Mesenchymal stem cell (in vitro differentiated cells and primary cell): ENCODE measurements at regions not wholly inside any gene's neighbourhood (a gene's known extent, or its start where the extent isn't known, plus 50 kb on each side); places are given as distances from the start of the nearest gene placed in this dataset.

ENCODE experiments used
- DNase-seq: peaks from one replicate; pipeline ENCODE4 v3.0.0-alpha.2; 2013
- H2AFZ ChIP-seq: one replicate; pipeline ENCODE4 v1.6.1; 2013; ENCODE audit warnings: low read depth, mild to moderate bottlenecking, control low read depth, inconsistent platforms, low read length, moderate library complexity
- H2AK5ac ChIP-seq: 2 replicates; pipeline ENCODE4 v1.6.1; 2013; ENCODE audit warnings: low read length, moderate library complexity, mild to moderate bottlenecking, inconsistent platforms; ENCODE audit not compliant: severe bottlenecking
- H2BK120ac ChIP-seq: one replicate; pipeline ENCODE4 v1.6.1; 2013; ENCODE audit warnings: low read depth, mild to moderate bottlenecking, inconsistent platforms, low read length, moderate library complexity
- H2BK12ac ChIP-seq, 2 experiments: one replicate each; pipeline ENCODE4 v1.6.1; 2013; ENCODE audit warnings: inconsistent platforms in 2 of 2, low read length in 2 of 2, mild to moderate bottlenecking in 2 of 2, moderate library complexity in 2 of 2, control low read depth in 1 of 2
- H2BK15ac ChIP-seq: one replicate; pipeline ENCODE4 v1.6.1; 2013; ENCODE audit warnings: mild to moderate bottlenecking, low read depth, inconsistent platforms; ENCODE audit not compliant: poor library complexity, severe bottlenecking
- H2BK5ac ChIP-seq: 2 replicates; pipeline ENCODE4 v1.6.1; 2013; ENCODE audit warnings: low read depth, mild to moderate bottlenecking, low read length, control low read depth, inconsistent platforms; ENCODE audit not compliant: poor library complexity, severe bottlenecking
- H3K14ac ChIP-seq, 2 experiments: one replicate each; pipeline ENCODE4 v1.6.1; 2013; ENCODE audit warnings: inconsistent platforms in 2 of 2, low read length in 2 of 2, control low read depth in 1 of 2, mild to moderate bottlenecking in 1 of 2, moderate library complexity in 1 of 2
- H3K18ac ChIP-seq, 2 experiments: one replicate each; pipeline ENCODE4 v1.6.1; 2013; ENCODE audit warnings: inconsistent platforms in 2 of 2, low read length in 2 of 2, control low read depth in 1 of 2, low read depth in 1 of 2, mild to moderate bottlenecking in 1 of 2
- H3K23ac ChIP-seq, 2 experiments: one replicate each; pipeline ENCODE4 v1.6.1; 2013; ENCODE audit warnings: inconsistent platforms in 2 of 2, low read length in 2 of 2, mild to moderate bottlenecking in 2 of 2, moderate library complexity in 2 of 2, control low read depth in 1 of 2
- H3K27ac ChIP-seq: 2 replicates; pipeline ENCODE4 v1.5.1; 2013; ENCODE audit warnings: mild to moderate bottlenecking, moderate library complexity, low read length, control low read depth, inconsistent platforms; ENCODE audit not compliant: poor library complexity, severe bottlenecking
- H3K27me3 ChIP-seq, 2 experiments: 2 replicates each; pipeline versions ENCODE4 v1.6.1 to v1.7.0; 2013; ENCODE audit warnings: low read length in 2 of 2, mild to moderate bottlenecking in 2 of 2, moderate library complexity in 2 of 2, control low read depth in 1 of 2, inconsistent platforms in 1 of 2; ENCODE audit not compliant: control insufficient read depth in 1 of 2, insufficient read depth in 1 of 2
- H3K36me3 ChIP-seq, 2 experiments: 2 replicates each; pipeline versions ENCODE4 v1.6.1 to v1.7.0; 2013; ENCODE audit warnings: low read length in 2 of 2, control low read depth in 1 of 2, inconsistent platforms in 1 of 2, low read depth in 1 of 2, mild to moderate bottlenecking in 1 of 2; ENCODE audit not compliant: insufficient read depth in 2 of 2, control insufficient read depth in 1 of 2
- H3K4ac ChIP-seq, 2 experiments: one replicate each; pipeline ENCODE4 v1.6.1; 2013; ENCODE audit warnings: inconsistent platforms in 2 of 2, low read length in 2 of 2, mild to moderate bottlenecking in 2 of 2, moderate library complexity in 2 of 2, control low read depth in 1 of 2, low read depth in 1 of 2
- H3K4me1 ChIP-seq: 2 replicates; pipeline ENCODE4 v1.6.1; 2013; ENCODE audit warnings: low read depth, low read length, control low read depth; ENCODE audit not compliant: control insufficient read depth, insufficient read depth
- H3K4me2 ChIP-seq: 2 replicates; pipeline ENCODE4 v1.6.1; 2013; ENCODE audit warnings: low read length, mild to moderate bottlenecking, inconsistent platforms; ENCODE audit not compliant: poor library complexity, severe bottlenecking
- H3K4me3 ChIP-seq, 2 experiments: 2 replicates each; pipeline versions ENCODE4 v1.5.1 to v1.7.0; 2013; ENCODE audit warnings: low read length in 2 of 2, mild to moderate bottlenecking in 2 of 2, control low read depth in 1 of 2, low read depth in 1 of 2; ENCODE audit not compliant: insufficient read depth in 1 of 2
- H3K79me1 ChIP-seq: replicated peaks from 2 replicates; pipeline ENCODE4 v1.6.1; 2013; ENCODE audit warnings: mild to moderate bottlenecking, control low read depth, low read length, inconsistent platforms; ENCODE audit not compliant: poor library complexity, severe bottlenecking
- H3K9ac ChIP-seq: 2 replicates; pipeline ENCODE4 v1.7.0; 2013; ENCODE audit warnings: mild to moderate bottlenecking, low read length, moderate library complexity
- H3K9me3 ChIP-seq: 2 replicates; pipeline ENCODE4 v1.7.0; 2013; ENCODE audit warnings: mild to moderate bottlenecking, low read length; ENCODE audit not compliant: control insufficient read depth
- H4K8ac ChIP-seq: one replicate; pipeline ENCODE4 v1.6.1; 2013; ENCODE audit warnings: inconsistent platforms, mild to moderate bottlenecking, low read length, moderate library complexity
- H4K91ac ChIP-seq: one replicate; pipeline ENCODE4 v1.6.1; 2013; ENCODE audit warnings: mild to moderate bottlenecking, low read length, inconsistent platforms
- WGBS: methylation state at CpG from one replicate; pipeline ENCODE4 v1.1.7; 2013; ENCODE audit warnings: mixed read lengths; 5-methylcytosine and 5-hydroxymethylcytosine counted together

DNA sequence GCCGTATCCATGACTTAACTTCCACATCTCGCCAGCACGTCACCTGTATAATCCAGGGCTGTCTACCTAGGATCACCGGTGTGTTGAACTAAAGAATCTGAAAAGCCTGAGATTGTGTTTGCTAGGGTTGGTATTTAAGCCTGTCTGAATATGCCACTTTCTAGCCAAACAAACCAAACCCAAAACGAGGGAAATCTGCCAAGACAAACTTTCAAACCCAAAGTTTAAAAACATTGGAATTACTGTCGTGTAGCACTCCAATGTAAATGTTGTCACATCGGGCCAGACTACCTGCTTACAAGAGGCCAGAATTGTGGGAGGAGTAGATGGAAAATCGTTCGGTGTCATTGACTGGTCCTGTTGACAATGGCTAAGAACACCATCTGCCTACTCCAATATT is 747.8 kb downstream of the EFNB2 start:
- Histone ChIP-seq H3K23ac (no peak overlapping the region), H2BK5ac (no peak overlapping the region), H3K4me1 (peaks cover 2% of the 10 kb centered on the region), H2AFZ (no peak overlapping the region), H3K4ac (no peak overlapping the region), H3K79me1 (no peaks in the 10 kb centered on the region), H3K9me3 (peaks cover 3% of the 10 kb centered on the region), H3K9ac (no peak overlapping the region), H2AK5ac (no peak overlapping the region), H2BK15ac (no peak overlapping the region), H3K4me3 (no peak overlapping the region), H3K14ac (no peak overlapping the region), H4K8ac (no peak overlapping the region), H2BK120ac (no peak overlapping the region), H3K27ac (no peak overlapping the region), H3K18ac (no peak overlapping the region), H3K4me2 (no peak overlapping the region), H3K27me3 (no peaks in the 10 kb centered on the region), H4K91ac (no peak overlapping the region), H2BK12ac (no peak overlapping the region), H3K36me3 (no peaks in the 10 kb centered on the region)
- 90% methylated on average over 5 of the region's 9 CpGs for WGBS
- no peak for DNase-seq

DNA sequence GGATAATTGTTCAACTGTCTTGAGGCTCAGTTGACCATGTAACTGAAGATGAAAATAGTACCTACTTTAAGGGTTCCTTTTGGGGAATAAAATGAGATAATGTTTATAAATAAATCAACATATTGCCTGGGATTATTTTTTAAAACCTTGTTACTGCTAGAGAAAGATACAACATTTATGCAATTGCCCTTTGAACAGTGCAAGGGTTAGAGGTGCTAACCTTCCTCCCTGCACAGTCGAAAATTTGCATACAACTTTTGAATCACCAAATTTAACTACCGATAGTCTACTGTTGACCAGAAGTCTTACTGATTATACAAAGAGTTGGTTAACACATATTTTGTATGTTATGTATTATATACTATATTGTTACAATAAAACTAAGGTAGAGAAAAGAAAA is 750.0 kb downstream of the EFNB2 start:
- Histone ChIP-seq H3K18ac (no peak overlapping the region), H2AK5ac (no peak overlapping the region), H2BK5ac (no peak overlapping the region), H2BK120ac (no peak overlapping the region), H4K91ac (no peak overlapping the region), H3K9ac (no peak overlapping the region), H3K27ac (no peak overlapping the region), H2BK12ac (no peak overlapping the region), H2BK15ac (no peak overlapping the region), H3K79me1 (no peaks in the 10 kb centered on the region), H3K27me3 (no peaks in the 10 kb centered on the region), H3K4me3 (no peak overlapping the region), H3K36me3 (no peaks in the 10 kb centered on the region), H3K4ac (no peak overlapping the region), H3K4me1 (peaks cover 2% of the 10 kb centered on the region), H3K4me2 (no peak overlapping the region), H4K8ac (no peak overlapping the region), H2AFZ (no peak overlapping the region), H3K14ac (no peak overlapping the region), H3K23ac (no peak overlapping the region), H3K9me3 (no peaks in the 10 kb centered on the region)
- DNase-seq, result no peak
- 100% methylated on average over 1 of the region's 2 CpGs for WGBS

- H3K4me2 ChIP-seq, result no peak overlapping the region
- H2BK5ac ChIP-seq, result no peak overlapping the region
- WGBS, result no CpG with 5 or more reads among the region's 1 CpG
These were observed 752.2 kb downstream of the EFNB2 start for GRCh38 chr13:105783261-105783660.

DNA sequence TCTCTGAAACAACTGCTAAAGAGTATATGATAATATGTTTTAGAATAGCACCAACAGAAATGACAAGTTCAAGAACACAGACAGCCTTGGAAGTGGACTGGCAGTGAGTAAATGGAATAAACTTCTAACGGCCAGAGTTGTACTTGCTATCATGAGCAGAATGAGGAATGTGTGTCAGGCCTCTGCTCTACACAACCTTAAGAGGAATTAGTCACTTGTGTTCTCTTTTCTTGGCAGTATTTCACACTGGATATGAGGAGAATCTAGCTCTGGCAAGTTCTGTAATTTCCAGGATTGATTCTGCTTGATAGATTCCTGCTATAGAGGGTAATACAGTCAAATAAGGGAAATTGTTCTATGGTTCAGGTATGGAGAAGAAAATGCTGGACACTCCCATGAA is 757.3 kb downstream of the EFNB2 start:
- Histone ChIP-seq H3K36me3 (no peaks in the 10 kb centered on the region), H2BK15ac (no peak overlapping the region), H2AK5ac (no peak overlapping the region), H2AFZ (no peak overlapping the region), H3K27me3 (no peaks in the 10 kb centered on the region), H4K91ac (no peak overlapping the region), H3K23ac (no peak overlapping the region), H3K4ac (no peak overlapping the region), H3K27ac (no peak overlapping the region), H3K18ac (no peak overlapping the region), H3K79me1 (no peaks in the 10 kb centered on the region), H3K14ac (no peak overlapping the region), H2BK12ac (no peak overlapping the region), H3K4me2 (no peak overlapping the region), H2BK120ac (no peak overlapping the region), H3K9me3 (no peaks in the 10 kb centered on the region), H2BK5ac (no peak overlapping the region), H3K4me1 (peaks cover 2% of the 10 kb centered on the region), H3K9ac (no peak overlapping the region), H3K4me3 (no peak overlapping the region), H4K8ac (no peak overlapping the region)
- 7% methylated on average over 1 of the region's 1 CpG for WGBS
- DNase-seq, result peak; percentile 60

More at GRCh38 chr13:105783261-105783660, 752.2 kb downstream of the EFNB2 start:
- H3K9ac ChIP-seq, result no peak overlapping the region
- H4K8ac ChIP-seq, result no peak overlapping the region
- no peaks in the 10 kb centered on the region for H3K9me3 ChIP-seq
- no peak overlapping the region for H4K91ac ChIP-seq
- H3K23ac ChIP-seq, result no peak overlapping the region
- H3K14ac ChIP-seq, result no peak overlapping the region
- H3K4me1 ChIP-seq, result no peaks in the 10 kb centered on the region
- no peak overlapping the region for H3K4me3 ChIP-seq
- no peaks in the 10 kb centered on the region for H3K79me1 ChIP-seq
- no peak overlapping the region for H3K18ac ChIP-seq
- no peak overlapping the region for H2BK120ac ChIP-seq
- no peak overlapping the region for H2AFZ ChIP-seq
- H2BK12ac ChIP-seq, result no peak overlapping the region
- no peak for DNase-seq
- no peak overlapping the region for H2BK15ac ChIP-seq
- H3K27ac ChIP-seq, result no peak overlapping the region
- H3K4ac ChIP-seq, result no peak overlapping the region
- H3K27me3 ChIP-seq, result no peaks in the 10 kb centered on the region
- no peaks in the 10 kb centered on the region for H3K36me3 ChIP-seq
- no peak overlapping the region for H2AK5ac ChIP-seq
